AG04450 (cell line): ENCODE measurements at regions not wholly inside any gene's neighbourhood (a gene's known extent, or its start where the extent isn't known, plus 50 kb on each side); places are given as distances from the start of the nearest gene placed in this dataset.

Experiments used
- CTCF ChIA-PET: fragments of 300-600, 350-600 bp; formaldehyde crosslinking; extraction: SDS; loops from one replicate; lab custom pipeline; 2022; ENCODE audit warnings: antibody characterized with exemption, inconsistent platforms; lab: Charles Lee
- POLR2A ChIA-PET: fragments of 350-600 bp; formaldehyde crosslinking; extraction: SDS; loops from one replicate; lab custom pipeline; 2021; ENCODE audit warnings: antibody characterized with exemption, inconsistent platforms; lab: Yijun Ruan, JAX
- DNase-seq: peaks from one replicate; pipeline ENCODE4 v3.0.0-alpha.2; 2011; ENCODE audit warnings: low read depth, low spot score
- H3K27ac ChIP-seq: one replicate; pipeline ENCODE4 v1.5.1; 2012; ENCODE audit warnings: low read depth, low read length, control low read depth
- H3K27me3 ChIP-seq: one replicate; pipeline ENCODE4 v1.6.0; 2012; ENCODE audit warnings: low read length; ENCODE audit not compliant: control insufficient read depth, insufficient read depth
- H3K4me3 ChIP-seq: 2 replicates; pipeline ENCODE4 v1.5.1; 2011; ENCODE audit warnings: mild to moderate bottlenecking, low read depth, low read length, control low read depth
- H3K9me3 ChIP-seq: 2 replicates; pipeline ENCODE4 v1.5.1; 2012; ENCODE audit warnings: low read length; ENCODE audit not compliant: control insufficient read depth, insufficient read depth
- CTCF ChIP-seq: IDR thresholded peaks from 2 replicates; pipeline ENCODE4 v1.5.1; 2011; ENCODE audit warnings: low read depth, low read length, control low read depth, inconsistent platforms

GRCh38 chr2:343355-343754 is 55.5 kb upstream of the ALKAL2 start:
- no peak for DNase-seq
- Histone ChIP-seq H3K27me3 (no peaks in the 10 kb centered on the region), H3K9me3 (peaks cover 28% of the 10 kb centered on the region), H3K27ac (no peak overlapping the region), H3K4me3 (no peak overlapping the region)
- TF ChIP-seq CTCF, result no peak
- ChIA-PET POLR2A (no interaction called here), CTCF (no interaction called here)

DNA sequence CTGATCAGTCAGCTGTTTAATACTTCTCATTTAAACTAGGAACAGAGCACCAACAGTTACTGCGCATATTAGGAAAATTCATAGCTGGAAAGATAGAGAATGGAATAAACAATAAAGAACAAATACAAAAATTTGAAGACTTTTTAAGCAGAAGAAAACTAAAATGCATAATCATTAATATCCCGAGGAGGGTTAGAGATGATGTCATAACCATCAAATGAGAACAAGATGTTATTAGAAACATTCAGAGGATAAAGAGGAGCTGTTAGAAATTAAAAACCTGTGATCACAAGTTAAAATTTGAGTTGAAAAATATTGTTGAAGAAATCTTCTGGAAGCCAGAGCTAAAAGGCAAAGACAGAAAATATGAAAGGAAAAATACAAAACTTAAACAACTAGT is 54.0 kb upstream of the ALKAL2 start:
- Histone ChIP-seq H3K27ac (no peak overlapping the region), H3K27me3 (no peaks in the 10 kb centered on the region), H3K4me3 (no peak overlapping the region), H3K9me3 (peaks cover 31% of the 10 kb centered on the region)
- ChIA-PET CTCF (no interaction called here), POLR2A (no interaction called here)
- TF ChIP-seq CTCF, result no peak
- DNase-seq, result no peak

DNA sequence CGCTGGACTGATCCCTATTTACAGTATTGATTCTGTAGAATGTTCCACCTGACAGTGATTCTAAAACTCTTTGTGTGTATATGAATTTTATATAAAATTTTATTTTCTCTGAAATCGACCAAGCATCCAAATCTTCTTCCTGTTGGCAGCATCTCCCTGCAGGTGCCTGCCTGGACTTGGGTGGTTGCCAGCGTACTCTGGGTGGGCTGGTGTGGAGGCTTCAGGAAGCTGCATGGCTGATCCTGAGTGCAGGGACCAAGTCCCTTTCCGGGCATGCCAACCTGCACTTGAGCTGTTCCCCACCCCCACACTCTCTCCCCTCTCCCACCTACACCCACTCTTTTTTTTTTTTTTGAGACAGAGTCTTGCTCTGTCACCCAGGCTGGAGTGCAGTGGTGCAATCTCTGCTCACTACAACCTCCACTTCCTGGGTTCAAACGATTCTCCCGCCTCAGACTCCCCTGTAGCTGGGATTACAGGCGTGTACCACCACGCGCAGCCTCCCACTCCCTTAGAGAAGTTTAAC is 53.2 kb upstream of the ALKAL2 start:
- no peak for TF ChIP-seq CTCF
- Histone ChIP-seq H3K27me3 (no peaks in the 10 kb centered on the region), H3K27ac (no peak overlapping the region), H3K4me3 (no peak overlapping the region), H3K9me3 (peaks cover 31% of the 10 kb centered on the region)
- ChIA-PET CTCF (interaction anchor here (0.6 kb wide), 1 partner anchor 112 kb away, joined by 10 read pairs; no protein-coding TSS in a partner anchor), POLR2A (no interaction called here)
- DNase-seq, result no peak
